ENCODE measurements at regions not wholly inside any gene's neighbourhood (a gene's known extent, or its start where the extent isn't known, plus 50 kb on each side); places are given as distances from the start of the nearest gene placed in this dataset.

DNA sequence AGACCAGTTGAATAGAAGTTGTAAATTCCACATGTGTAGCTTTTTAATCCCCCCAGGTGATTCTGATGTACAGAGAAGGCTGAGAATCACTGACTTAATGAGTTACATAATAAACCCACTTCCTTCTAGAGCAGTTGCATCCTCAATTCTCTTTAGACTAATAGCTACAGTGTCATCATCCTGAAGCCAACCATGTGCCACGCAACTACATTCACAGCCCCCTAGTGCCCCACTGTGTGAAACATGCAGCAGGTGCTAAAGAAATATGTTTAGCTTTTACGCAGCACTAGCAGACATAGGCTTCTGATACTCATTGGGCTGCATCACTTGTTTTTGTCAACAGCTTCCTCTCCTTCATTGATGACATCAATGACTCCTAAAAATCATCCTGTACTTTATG, 1168.3 kb downstream of the BCL11B start:
- H3K4me3 ChIP-seq (ENCODE audit: low read depth, low read length): no peak overlapping the region
- ChIA-PET POLR2A (no interaction called here), CTCF (no interaction called here)
- no peak overlapping the region for H3K27ac ChIP-seq (ENCODE audit: low read depth, low read length)
- TF ChIP-seq, protein P1, sequence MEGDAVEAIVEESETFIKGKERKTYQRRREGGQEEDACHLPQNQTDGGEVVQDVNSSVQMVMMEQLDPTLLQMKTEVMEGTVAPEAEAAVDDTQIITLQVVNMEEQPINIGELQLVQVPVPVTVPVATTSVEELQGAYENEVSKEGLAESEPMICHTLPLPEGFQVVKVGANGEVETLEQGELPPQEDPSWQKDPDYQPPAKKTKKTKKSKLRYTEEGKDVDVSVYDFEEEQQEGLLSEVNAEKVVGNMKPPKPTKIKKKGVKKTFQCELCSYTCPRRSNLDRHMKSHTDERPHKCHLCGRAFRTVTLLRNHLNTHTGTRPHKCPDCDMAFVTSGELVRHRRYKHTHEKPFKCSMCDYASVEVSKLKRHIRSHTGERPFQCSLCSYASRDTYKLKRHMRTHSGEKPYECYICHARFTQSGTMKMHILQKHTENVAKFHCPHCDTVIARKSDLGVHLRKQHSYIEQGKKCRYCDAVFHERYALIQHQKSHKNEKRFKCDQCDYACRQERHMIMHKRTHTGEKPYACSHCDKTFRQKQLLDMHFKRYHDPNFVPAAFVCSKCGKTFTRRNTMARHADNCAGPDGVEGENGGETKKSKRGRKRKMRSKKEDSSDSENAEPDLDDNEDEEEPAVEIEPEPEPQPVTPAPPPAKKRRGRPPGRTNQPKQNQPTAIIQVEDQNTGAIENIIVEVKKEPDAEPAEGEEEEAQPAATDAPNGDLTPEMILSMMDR (IDR thresholded peaks at IDR 0.05; ENCODE audit: low read depth, low read length): no peak
- DNase-seq (ENCODE audit: low read depth, low spot score): no peak
- peaks cover 14% of the 10 kb centered on the region; the same call in 1 of the 2 replicates for H3K9me3 ChIP-seq (ENCODE audit: control insufficient read depth, insufficient read depth, low read length)
- no peaks in the 10 kb centered on the region for H3K27me3 ChIP-seq (ENCODE audit: control insufficient read depth, insufficient read depth, low read length)

DNA sequence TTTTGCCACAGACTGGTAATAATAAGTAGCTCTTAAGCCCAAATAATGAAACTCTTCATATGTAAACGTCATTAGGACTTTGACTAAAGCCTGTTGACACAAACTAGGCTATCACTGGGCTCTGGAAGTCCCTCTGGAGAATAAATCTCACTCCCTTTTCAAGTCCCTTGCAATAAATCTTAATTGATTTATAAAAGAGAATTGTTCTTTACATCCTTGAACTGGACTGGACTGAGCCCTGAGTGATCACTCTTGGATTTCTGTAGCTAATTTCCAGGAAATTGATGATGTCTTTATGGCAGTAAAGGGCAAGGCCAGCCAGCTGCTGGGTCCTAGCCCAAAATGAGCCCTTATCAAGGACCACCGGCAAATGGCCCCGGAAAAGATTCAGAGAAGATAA, 1162.7 kb downstream of the BCL11B start:
- ChIA-PET POLR2A (no interaction called here), CTCF (no interaction called here)
- no peak overlapping the region for H3K4me3 ChIP-seq (ENCODE audit: low read depth, low read length)

DNA sequence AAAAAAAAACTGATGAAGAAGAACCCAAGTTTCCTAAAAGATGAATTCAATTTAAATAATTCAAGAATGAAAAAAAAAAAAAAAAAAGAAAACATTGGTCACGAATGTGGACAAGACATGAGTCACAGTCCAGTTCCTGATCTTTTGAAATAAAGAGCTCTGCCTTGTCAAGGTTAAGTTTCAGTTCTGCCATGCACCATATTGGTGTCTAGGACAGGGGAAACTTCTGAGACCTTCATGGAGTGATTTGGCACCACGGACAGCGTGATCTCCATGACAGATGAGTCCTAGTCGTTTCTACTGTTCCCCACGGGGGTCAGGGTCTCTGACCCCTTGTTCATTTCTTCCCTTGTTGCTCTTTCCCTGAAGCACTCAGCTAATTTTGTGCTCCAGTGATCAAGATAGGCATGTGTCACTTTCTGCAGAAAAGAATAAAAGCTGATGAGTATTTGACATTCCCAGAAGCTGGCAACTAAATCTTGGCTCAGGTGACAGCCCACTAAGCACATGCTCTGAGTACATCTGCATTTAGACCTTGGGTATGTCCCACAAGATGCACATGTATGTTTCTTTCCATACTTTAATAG, 1159.7 kb downstream of the BCL11B start:
- CTCF ChIA-PET: no interaction called here
- H3K27me3 ChIP-seq (ENCODE audit: control insufficient read depth, insufficient read depth, low read length): no peaks in the 10 kb centered on the region
- no peak overlapping the region for H3K4me3 ChIP-seq (ENCODE audit: low read depth, low read length)
- no peak overlapping the region for H3K27ac ChIP-seq (ENCODE audit: low read depth, low read length)
- TF ChIP-seq, protein P1 (IDR thresholded peaks at IDR 0.05; ENCODE audit: low read depth, low read length): no peak
- DNase-seq (ENCODE audit: low read depth, low spot score): no peak
- H3K9me3 ChIP-seq (ENCODE audit: control insufficient read depth, insufficient read depth, low read length): peaks cover 12% of the 10 kb centered on the region; the same call in 1 of the 2 replicates
- POLR2A ChIA-PET: no interaction called here

More for the DNA sequence above, 1162.7 kb downstream of the BCL11B start:
- DNase-seq (ENCODE audit: low read depth, low spot score): no peak
- H3K9me3 ChIP-seq (ENCODE audit: control insufficient read depth, insufficient read depth, low read length): peaks cover 13% of the 10 kb centered on the region; the same call in 1 of the 2 replicates
- TF ChIP-seq, protein P1 (IDR thresholded peaks at IDR 0.05; ENCODE audit: low read depth, low read length): no peak
- no peak overlapping the region for H3K27ac ChIP-seq (ENCODE audit: low read depth, low read length)
- H3K27me3 ChIP-seq (ENCODE audit: control insufficient read depth, insufficient read depth, low read length): no peaks in the 10 kb centered on the region

DNA sequence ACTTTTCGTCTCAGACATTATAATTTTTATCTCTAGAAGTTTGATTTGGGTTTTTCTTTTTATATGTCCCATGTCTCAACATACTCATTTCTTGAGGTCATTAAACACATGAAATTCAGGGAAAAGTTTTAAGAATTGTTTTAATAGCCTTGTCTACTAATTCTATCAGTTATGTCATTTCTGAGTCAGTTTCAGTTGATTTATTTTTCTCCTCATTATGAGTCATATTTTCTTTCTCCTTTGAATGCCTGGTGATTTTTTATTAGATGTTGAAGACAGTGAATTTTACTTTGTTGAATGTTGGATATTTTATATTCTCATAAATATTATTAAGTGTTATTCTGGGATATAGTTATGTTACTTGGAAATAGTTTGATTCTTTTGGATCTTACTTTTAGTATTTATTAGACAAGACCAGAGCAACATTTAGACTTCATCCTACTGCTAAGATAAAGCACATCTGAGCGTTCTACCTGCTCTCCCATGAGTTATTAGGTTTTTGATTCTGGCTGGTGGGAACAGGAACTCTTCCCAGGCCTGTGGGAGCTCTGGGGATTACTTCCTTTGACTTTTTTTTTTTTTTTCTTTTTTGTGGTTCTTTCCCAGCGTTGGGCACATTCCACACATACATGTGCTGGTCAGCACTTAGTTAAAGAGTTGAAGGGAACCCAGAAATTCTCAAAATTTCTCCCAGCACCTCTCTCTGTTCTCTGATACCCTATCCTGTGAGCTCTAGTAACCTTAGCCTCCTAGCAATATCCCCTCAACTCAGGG, 1157.7 kb downstream of the BCL11B start:
- no peak overlapping the region for H3K4me3 ChIP-seq (ENCODE audit: low read depth, low read length)
- no peak for DNase-seq (ENCODE audit: low read depth, low spot score)
- no peak overlapping the region for H3K27ac ChIP-seq (ENCODE audit: low read depth, low read length)
- TF ChIP-seq, protein P1 (IDR thresholded peaks at IDR 0.05; ENCODE audit: low read depth, low read length): no peak
- peaks cover 13% of the 10 kb centered on the region; the same call in 1 of the 2 replicates for H3K9me3 ChIP-seq (ENCODE audit: control insufficient read depth, insufficient read depth, low read length)
- POLR2A ChIA-PET: no interaction called here
- CTCF ChIA-PET: no interaction called here
- H3K27me3 ChIP-seq (ENCODE audit: control insufficient read depth, insufficient read depth, low read length): no peaks in the 10 kb centered on the region

DNA sequence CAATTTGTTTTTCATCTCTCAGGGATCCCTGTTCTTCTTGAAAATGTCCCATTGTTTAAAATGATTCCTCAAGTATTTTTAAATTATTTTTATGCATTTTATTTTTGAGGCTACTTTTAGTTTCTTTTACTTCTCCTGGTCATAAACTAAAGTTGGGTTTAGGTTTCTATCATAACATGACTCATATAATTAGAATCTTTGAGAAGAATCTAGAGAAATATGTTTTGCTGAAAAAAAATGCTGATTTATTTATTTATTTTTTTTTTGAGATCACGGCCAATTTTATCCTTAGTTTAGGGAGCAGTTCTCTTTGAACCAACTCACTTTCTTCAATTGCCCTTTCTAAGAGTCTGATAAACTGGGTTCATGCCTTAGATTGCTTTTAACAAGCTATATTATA, 1157.1 kb downstream of the BCL11B start:
- Histone ChIP-seq H3K27ac (ENCODE audit: low read depth, low read length) (no peak overlapping the region), H3K9me3 (ENCODE audit: control insufficient read depth, insufficient read depth, low read length) (peaks cover 15% of the 10 kb centered on the region), H3K27me3 (ENCODE audit: control insufficient read depth, insufficient read depth, low read length) (no peaks in the 10 kb centered on the region), H3K4me3 (ENCODE audit: low read depth, low read length) (no peak overlapping the region)
- TF ChIP-seq, protein P1 (IDR thresholded peaks at IDR 0.05; ENCODE audit: low read depth, low read length): no peak
- ChIA-PET POLR2A (no interaction called here), CTCF (no interaction called here)
- DNase-seq (ENCODE audit: low read depth, low spot score): no peak

Measured in AG04450 (cell line).